HCT116 (cell line): ENCODE measurements at regions not wholly inside any gene's neighbourhood (a gene's known extent, or its start where the extent isn't known, plus 50 kb on each side); places are given as distances from the start of the nearest gene placed in this dataset.

Experiments
- ATAC-seq: fragments of 200-7000 bp; cut with Tn5 transposase; 2 replicates; pipeline ENCODE4 v1.9.1; 2020; ENCODE audit warnings: mild to moderate bottlenecking, moderate library complexity
- BruUV-seq: library from RNA; stranded (reverse); fragments of 400-500 nt; replicated peaks from 2 replicates; lab custom pipeline; 2021; lab: Mats Ljungman, UMichigan
- CTCF ChIA-PET: fragments of 300-600 bp; sonication (Branson Sonifier 250); formaldehyde crosslinking; loops from one replicate; lab custom pipeline; 2021; ENCODE audit warnings: antibody characterized with exemption; lab: Charles Lee
- POLR2A ChIA-PET: fragments of 300-600, 350-600 bp; sonication (Branson Sonifier 250); formaldehyde crosslinking; loops from one replicate; lab custom pipeline; 2021; ENCODE audit warnings: antibody characterized with exemption; lab: Charles Lee
- RAD21 ChIA-PET, 2 experiments: fragments of 300-600 bp; sonication (Branson Sonifier 250); formaldehyde crosslinking; loops; one replicate each; lab custom pipeline; 2023; ENCODE audit warnings: low total read pairs in 2 of 2; ENCODE audit not compliant: uncharacterized antibody in 2 of 2, unreplicated experiment in 2 of 2, low non-redundant PET in 1 of 2; lab: Charles Lee
- DNase-seq: peaks from one replicate; pipeline ENCODE4 v3.0.0-alpha.2; 2010; ENCODE audit warnings: low read depth, low spot score
- H2AFZ ChIP-seq: fragments of 200-600 bp; shearing (Covaris generic), sonication (generic); 2 replicates; pipeline ENCODE4 v1.6.1; 2017; ENCODE audit warnings: low read depth, mixed run types, mixed read lengths, antibody characterized with exemption, low read length; ENCODE audit not compliant: poor library complexity, severe bottlenecking
- H3K27ac ChIP-seq: 2 replicates; pipeline ENCODE4 v1.5.1; 2012; ENCODE audit warnings: low read depth, low read length
- H3K27me3 ChIP-seq: fragments of 200-600 bp; sonication (generic); 2 replicates; pipeline ENCODE4 v1.6.1; 2016; ENCODE audit warnings: mixed run types, low read length, mixed read lengths; ENCODE audit not compliant: insufficient read depth
- H3K36me3 ChIP-seq, 2 experiments: fragments of 200-500 bp in 1 of 2; fragments of 200-600 bp in 1 of 2; sonication (Bioruptor generic) in 1 of 2; sonication (generic) in 1 of 2; 2 replicates each; pipeline versions ENCODE4 v1.5.1 to v1.6.1; 2014 to 2016; ENCODE audit warnings: low read length in 2 of 2, inconsistent platforms in 1 of 2, mixed read lengths in 1 of 2, mixed run types in 1 of 2; ENCODE audit not compliant: insufficient read depth in 2 of 2, control insufficient read depth in 1 of 2
- H3K4me1 ChIP-seq, 2 experiments: fragments of 200-600 bp in 1 of 2; sonication (generic) in 1 of 2; 2 replicates each; pipeline versions ENCODE4 v1.5.1 to v1.6.1; 2012 to 2017; ENCODE audit warnings: low read length in 2 of 2, inconsistent platforms in 1 of 2, mild to moderate bottlenecking in 1 of 2, mixed read lengths in 1 of 2, mixed run types in 1 of 2, moderate library complexity in 1 of 2; ENCODE audit not compliant: insufficient read depth in 2 of 2, control insufficient read depth in 1 of 2
- H3K4me2 ChIP-seq: fragments of 200-600 bp; sonication (generic); 2 replicates; pipeline ENCODE4 v1.6.1; 2017; ENCODE audit warnings: mixed run types, low read length, mixed read lengths
- H3K4me3 ChIP-seq, 2 experiments: fragments of 200-600 bp in 1 of 2; sonication (generic) in 1 of 2; replicated peaks in 1 of 2; 2 replicates each; pipeline ENCODE4 v1.5.1; 2011 to 2016; ENCODE audit warnings: low read length in 2 of 2, control low read depth in 1 of 2, low read depth in 1 of 2, mild to moderate bottlenecking in 1 of 2, mixed read lengths in 1 of 2, mixed run types in 1 of 2
- H3K79me2 ChIP-seq: fragments of 200-600 bp; sonication (generic); 2 replicates; pipeline ENCODE4 v1.6.1; 2017; ENCODE audit warnings: mild to moderate bottlenecking, mixed run types, low read length, moderate library complexity, mixed read lengths; ENCODE audit not compliant: insufficient read depth
- H3K9ac ChIP-seq: fragments of 200-600 bp; sonication (generic); 2 replicates; pipeline ENCODE4 v1.6.1; 2016; ENCODE audit warnings: low read length, mixed read lengths
- H3K9me2 ChIP-seq: fragments of 200-600 bp; sonication (generic), shearing (Covaris generic); 2 replicates; pipeline ENCODE4 v1.6.1; 2017; ENCODE audit warnings: mixed run types, mild to moderate bottlenecking, moderate library complexity; ENCODE audit not compliant: insufficient read depth
- H3K9me3 ChIP-seq, 2 experiments: fragments of 200-500 bp in 1 of 2; fragments of 200-600 bp in 1 of 2; sonication (Bioruptor generic) in 1 of 2; sonication (generic) in 1 of 2; 2 replicates each; pipeline ENCODE4 v1.6.1; 2014 to 2017; ENCODE audit warnings: low read length in 2 of 2, mixed read lengths in 2 of 2, inconsistent platforms in 1 of 2, low read depth in 1 of 2, mild to moderate bottlenecking in 1 of 2, mixed run types in 1 of 2, moderate library complexity in 1 of 2; ENCODE audit not compliant: control insufficient read depth in 1 of 2, insufficient read depth in 1 of 2
- H4K20me1 ChIP-seq: fragments of 200-600 bp; sonication (generic), shearing (Covaris generic); 2 replicates; pipeline ENCODE4 v1.6.1; 2017; ENCODE audit warnings: mixed run types, mild to moderate bottlenecking, moderate library complexity; ENCODE audit not compliant: insufficient read depth
- CTCF ChIP-seq, 3 experiments: fragments of 200-600 bp in 1 of 3; sonication (generic) in 1 of 3; IDR thresholded peaks in 2 of 3; conservative IDR thresholded peaks in 1 of 3; 2 replicates each; pipeline ENCODE4 v1.5.1; 2012 to 2017; ENCODE audit warnings: low read depth in 2 of 3, low read length in 2 of 3, antibody characterized with exemption in 1 of 3, borderline replicate concordance in 1 of 3, control low read depth in 1 of 3, mild to moderate bottlenecking in 1 of 3, mixed read lengths in 1 of 3, mixed run types in 1 of 3, moderate library complexity in 1 of 3; ENCODE audit not compliant: insufficient read depth in 1 of 3
- POLR2A ChIP-seq: IDR thresholded peaks from 2 replicates; pipeline ENCODE4 v1.7.0; 2011; ENCODE audit warnings: borderline replicate concordance; ENCODE audit not compliant: insufficient read depth, insufficient read length; ENCODE audit errors: extremely low read depth
- RAD21 ChIP-seq: IDR thresholded peaks from 2 replicates; pipeline ENCODE4 v1.6.1; 2012; ENCODE audit warnings: low read depth, mild to moderate bottlenecking
- ZFX ChIP-seq: fragments of 450-650 bp; IDR thresholded peaks from 2 replicates; pipeline ENCODE4 v1.6.1; 2017
- intact Hi-C: fragments of 100-400 bp; cut with micrococcal nuclease; formaldehyde crosslinking; loops from 2 replicates; pipeline ENCODE4 v1.10.0; 2022
- TF ChIP-seq, protein P1 (sequence below): IDR thresholded peaks from 2 replicates; pipeline ENCODE4 v1.6.1; 2012

DNA sequence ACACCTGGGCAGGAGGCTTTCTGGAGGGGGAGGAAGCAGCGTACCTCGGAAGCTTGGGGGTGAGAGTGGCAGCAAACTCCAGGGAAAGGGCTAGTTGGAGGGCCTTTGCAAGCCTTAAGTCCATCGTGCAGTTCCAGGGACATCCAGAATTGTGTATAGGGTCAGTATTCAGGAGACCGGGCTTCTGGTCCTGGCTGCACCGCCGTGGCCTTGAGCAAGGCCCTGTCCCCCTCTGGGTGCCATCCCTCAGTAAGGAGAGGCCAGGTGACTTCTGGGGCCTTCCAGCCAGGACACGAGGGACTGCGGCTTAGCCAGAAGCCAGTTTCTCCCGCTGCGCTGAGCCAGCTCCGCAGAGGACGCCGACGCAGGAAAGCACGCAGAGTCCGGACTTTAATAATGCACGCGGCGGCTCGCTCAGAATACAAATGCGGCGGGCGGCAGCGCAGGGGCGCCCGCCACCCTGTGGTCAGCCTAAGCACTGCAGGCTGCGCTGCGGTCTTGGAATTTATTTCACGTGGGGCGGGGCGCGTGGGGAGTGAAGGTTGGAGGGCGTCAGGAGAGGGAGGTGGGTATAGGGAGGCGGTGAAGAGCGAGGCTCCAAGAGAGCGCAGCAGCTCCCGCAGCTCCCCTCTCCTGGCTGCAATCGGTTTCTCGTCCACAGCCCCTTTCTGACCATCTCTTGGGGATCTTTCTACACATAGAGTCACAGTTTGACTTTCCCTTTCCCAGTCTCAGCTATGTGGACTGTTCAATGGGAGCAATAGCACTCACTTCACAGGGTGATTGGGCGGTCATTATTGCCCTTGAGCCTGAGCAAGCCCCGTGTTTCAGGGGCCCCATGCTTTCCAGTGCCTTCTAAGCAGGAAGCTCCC, 94.1 kb upstream of the GPR50 start:
- Histone ChIP-seq H3K79me2 (no peaks in the 10 kb centered on the region), H3K4me3 (peak overlapping the region in 1 of 2 experiments; percentile 8; a peak in 1 of 4 replicates), H3K9me3 (no peaks in the 10 kb centered on the region), H3K4me2 (peak overlapping the region; percentile 63), H3K4me1 (peaks cover 3 to 7% of the 10 kb centered on the region in 2 experiments; a peak in 1 of 4 replicates), H3K27ac (no peak overlapping the region), H4K20me1 (no peaks in the 10 kb centered on the region), H3K9ac (no peak overlapping the region), H2AFZ (no peak overlapping the region), H3K27me3 (peaks cover 6% of the 10 kb centered on the region; the same call in 1 of the 2 replicates), H3K36me3 (no peaks in the 10 kb centered on the region), H3K9me2 (no peaks in the 10 kb centered on the region)
- DNase-seq: peak; percentile 6
- ChIA-PET RAD21 (interaction anchor here (1.8 to 2.2 kb wide), 2 partner anchors 310 kb away, joined by 9 to 16 read pairs; no protein-coding TSS in a partner anchor), CTCF (interaction anchor here (0.7 to 6.5 kb wide), 4 partner anchors 10 to 315 kb away, joined by 3 to 72 read pairs (median 6); no protein-coding TSS in a partner anchor), POLR2A (no interaction called here)
- no TSS peak for BruUV-seq
- TF ChIP-seq POLR2A (no peak), RAD21 (peak; percentile 81), ZFX (peak; percentile 29; the same call in 1 of the 2 replicates), CTCF (IDR thresholded peaks at IDR 0.05 in 2 of 3, conservative IDR thresholded peaks at IDR 0.05 in 1 of 3; ENCODE audit: borderline replicate concordance in 1 of 3, insufficient read depth in 1 of 3, low read depth in 2 of 3, low read length in 2 of 3) (peak; percentile 63 to 73 (median 67))
- TF ChIP-seq, protein P1, sequence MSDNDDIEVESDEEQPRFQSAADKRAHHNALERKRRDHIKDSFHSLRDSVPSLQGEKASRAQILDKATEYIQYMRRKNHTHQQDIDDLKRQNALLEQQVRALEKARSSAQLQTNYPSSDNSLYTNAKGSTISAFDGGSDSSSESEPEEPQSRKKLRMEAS: peak; percentile 63; the same call in 1 of the 2 replicates
- ATAC-seq: peak; percentile 95
- intact Hi-C loops: loop anchor here (1.0 kb wide), 1 partner anchor 310 kb away; no protein-coding TSS in a partner anchor
